NCI-H1092 (cell line): ENCODE measurements at regions not wholly inside any gene's neighbourhood (a gene's known extent, or its start where the extent isn't known, plus 50 kb on each side); places are given as distances from the start of the nearest gene placed in this dataset.

Experiments used
- DNase-seq: peaks from one replicate; lab custom pipeline; 2025; lab: John Stamatoyannopoulos, UW

DNA sequence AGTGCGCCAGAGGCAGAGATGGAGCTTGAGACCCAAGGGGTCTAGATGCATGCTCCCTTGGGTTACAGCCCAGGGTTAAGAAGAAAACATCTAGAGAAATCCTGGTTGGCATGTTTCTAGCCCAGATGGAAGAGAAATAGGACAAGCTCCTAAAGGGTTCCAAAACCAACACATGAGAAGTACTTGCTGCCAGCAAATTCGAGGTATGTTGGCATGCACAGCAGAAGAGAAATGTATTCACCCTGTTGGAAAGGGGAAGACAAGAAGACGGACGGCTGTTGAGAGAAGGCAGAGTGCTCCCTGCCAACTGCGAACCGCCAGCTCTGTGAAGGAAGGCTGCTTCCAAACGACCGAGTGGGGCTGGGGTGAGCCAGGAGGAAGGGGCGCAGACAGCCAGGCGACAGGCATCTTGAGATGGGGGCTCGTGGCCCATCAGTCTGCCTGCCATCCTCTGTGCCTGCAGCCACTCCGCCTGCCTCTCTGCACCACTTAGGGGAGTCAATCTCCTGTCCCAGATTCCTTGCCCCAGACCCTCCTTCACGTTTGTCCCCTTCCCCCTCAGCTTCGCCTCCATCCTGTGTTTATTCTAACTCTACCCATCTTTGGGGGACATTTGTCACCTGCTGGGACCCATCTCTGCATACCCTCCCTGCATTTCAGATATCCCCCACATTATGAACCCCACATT lies 249.2 kb downstream of the CDC5L start:
- no peak for DNase-seq

DNA sequence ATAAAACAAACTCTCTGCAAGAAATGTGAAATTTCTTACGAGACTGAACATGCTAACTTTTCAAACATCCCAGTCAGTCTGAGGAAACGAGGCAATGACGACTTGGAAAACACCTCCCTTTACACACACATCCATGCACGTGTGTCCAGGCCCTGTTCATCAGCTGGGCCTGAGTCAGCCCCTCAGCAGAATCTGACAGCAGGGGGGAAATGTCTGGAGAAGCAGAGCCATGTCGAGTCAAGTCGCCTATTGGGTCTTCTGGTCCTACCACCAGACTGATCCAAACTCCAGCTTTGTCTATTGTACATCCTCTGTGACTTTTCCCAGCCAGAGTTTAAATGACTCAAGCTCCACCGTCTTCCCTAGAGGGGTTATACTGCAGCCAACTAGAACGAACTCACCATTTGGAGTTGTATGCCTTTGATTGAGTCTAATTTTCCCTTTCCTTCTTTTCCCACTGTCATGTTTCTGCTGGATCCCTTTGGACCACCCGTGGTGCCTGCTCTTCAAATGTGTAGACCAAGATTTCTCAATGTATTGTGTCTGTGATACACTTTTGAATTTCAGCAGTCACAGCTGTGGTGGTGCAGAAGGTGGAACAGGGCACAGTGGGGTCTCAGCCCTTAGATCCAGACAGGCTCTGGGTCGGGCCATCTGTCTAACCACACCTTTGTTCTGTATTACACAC lies 254.0 kb downstream of the CDC5L start:
- no peak for DNase-seq

DNA sequence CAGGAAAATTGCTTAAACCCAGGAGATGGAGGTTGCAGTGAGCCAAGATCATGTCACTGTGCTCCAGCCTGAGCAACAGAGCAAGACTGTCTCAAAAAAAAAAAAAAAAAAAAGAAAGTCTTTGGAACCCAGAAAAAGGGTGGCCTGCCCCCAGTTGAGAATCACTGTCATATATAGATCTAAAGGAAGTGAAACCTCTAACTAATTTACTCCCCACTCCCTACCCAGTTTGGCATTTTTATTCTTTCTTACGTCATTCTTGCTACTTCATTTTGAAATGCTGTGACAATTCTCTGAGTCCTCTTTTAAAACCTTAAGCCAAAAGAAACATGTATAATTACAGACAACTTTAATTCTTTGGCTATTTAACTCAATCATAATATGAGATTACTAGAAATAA lies 254.8 kb downstream of the CDC5L start:
- no peak for DNase-seq

DNA sequence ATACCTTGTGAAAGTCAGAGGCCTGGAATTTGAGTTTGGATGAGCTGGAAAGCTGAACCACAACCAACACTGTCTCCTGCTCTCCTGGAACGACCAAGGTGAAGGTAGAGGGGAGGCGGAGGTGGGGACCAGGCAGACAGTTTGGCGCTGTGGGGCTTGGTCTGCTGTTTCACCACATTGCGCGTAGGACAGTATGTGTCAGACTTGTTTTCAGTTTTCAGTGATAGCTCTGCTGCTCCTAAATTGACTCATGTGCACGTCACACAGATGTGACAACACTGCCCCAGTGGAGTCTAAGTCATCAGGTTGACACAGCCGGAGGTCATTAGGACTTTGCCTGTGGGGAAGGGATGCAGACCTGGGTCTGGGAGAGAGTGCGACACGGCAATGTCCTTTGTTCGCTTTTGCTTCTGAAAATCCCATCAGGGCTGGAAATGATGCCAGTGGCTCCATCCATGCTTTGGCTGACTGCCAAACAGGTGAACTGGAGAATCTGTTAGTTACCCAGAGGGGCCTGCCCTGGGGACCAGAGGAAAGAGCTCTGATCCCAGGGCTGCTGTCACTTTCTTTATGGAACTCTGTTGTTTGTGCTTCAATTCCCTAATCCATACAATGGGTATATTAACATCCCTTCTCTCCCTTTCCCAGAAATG lies 255.5 kb downstream of the CDC5L start:
- peak; percentile 13 for DNase-seq

DNA sequence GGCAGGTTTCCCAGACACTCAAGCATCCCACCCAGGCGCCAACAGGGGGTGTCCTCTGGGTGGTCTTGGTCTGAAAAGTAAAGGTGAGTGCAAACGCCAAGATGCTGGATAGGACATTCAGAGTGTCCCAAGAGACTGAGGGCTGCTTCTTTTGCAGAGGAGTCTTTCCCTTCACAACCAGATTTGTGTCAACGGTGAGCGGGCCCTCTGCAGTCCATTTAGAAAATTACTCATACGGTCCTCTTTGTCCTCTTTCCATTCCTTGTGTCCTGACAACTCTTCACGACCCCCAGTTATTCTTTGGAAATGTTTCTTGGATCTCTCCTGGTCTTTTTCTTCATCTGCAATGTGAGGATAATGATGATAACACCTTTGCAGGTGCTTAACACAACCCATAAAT lies 257.8 kb downstream of the CDC5L start:
- no peak for DNase-seq

DNA sequence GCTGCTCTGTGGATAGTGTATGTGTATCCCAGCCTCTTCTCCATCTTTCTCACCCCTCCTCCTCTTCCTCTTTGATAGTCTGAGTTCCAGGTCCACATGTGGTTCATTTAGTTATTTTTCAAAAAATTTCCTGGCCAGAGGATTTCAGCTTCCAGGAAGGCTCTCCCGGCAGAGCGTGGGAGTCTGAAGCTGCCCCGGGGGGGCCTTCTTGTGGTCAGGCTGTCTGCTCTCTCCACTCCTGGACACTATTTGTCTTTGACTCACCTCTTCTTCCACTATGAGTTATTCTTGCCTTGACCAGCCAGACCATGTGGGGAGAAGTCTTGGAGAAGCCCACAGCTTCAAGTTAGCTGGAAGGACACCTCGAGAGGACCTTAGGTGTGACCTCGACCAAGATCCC lies 258.8 kb downstream of the CDC5L start:
- DNase-seq: no peak

DNA sequence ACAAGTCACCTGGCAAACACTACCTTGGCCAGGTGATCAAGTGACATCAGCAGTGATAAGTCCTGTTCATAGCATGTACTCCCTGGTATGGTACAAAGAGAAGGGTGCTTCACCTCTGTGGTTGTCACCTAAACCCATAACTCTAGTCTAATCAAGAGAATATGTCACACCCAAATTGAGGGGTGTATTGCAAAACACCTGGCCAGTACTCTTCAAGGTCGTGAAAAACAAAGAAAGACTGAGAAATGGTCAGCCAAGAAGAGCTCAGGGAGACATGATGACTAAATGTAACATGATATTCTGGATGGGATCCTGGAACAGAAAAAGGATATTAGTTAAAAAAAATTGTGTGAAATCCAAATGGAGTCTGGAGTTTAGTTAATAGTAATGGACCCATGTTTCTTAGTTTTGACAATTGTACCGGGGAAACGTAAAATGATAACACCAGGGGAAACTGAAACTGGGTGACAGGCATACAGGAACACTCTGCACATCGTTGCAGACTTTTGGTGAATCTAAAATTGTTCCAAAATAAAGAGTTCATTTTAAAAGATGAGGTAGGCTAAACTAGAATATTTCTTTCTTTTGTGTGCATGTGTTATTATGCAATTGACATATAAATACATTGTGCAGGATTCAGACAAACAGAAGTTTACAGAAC lies 262.0 kb downstream of the CDC5L start:
- no peak for DNase-seq

DNA sequence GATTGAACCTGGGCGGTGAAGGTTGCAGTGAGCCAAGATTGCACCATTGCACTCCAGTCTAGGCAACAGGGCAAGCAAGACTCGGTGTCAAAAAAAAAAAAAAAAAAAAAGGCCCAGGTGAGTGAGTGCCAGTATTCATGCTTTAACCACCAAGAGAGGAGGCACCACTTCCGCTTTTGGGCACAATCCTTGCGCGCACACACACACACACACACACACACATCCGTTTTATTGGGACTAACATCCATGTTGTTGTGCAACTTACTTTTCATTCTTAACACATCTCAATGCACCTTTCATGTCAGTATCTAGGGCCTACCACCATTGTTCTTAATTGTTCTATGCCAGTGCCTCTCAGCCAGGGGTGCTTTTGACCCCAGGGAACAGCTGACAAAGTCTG lies 263.0 kb downstream of the CDC5L start:
- no peak for DNase-seq

DNA sequence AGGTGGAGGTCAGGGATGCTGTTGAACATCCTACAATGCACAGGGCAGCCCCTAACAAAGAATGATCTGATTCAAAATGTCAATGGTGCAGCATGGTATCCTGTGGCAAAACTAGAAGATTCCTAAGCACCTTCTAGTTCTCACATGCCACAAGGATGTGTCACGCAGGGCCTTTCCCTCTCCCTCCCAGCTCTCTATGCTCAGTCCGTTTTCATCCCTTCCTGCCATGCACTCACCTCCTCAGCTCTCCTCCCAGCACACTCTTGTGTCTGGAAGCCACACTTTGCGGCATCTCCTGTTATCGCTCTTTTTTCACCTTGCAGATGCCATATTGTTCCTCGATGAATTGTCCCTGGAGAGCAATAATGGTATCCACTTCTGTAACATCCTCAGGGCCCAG lies 263.4 kb downstream of the CDC5L start:
- DNase-seq: no peak

DNA sequence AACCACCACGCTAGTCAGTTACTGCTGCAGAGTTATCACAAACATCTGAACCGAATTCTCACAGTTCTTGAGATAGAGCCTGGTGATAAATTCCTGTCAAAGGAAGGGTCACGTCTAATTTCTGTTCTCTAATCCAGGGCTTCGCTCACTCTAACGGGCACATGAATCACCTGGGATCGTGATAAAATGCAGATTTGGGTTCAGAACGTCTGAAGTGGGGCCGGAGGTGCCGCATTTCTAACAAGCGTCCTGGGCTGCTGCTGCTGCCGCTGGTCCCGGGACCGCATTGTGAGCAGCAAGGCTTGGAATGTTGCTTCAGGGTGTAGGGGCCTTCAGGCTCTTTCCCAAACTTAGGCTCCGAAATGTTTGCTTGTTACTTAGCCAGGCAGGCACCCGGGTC lies 264.1 kb downstream of the CDC5L start:
- no peak for DNase-seq

DNA sequence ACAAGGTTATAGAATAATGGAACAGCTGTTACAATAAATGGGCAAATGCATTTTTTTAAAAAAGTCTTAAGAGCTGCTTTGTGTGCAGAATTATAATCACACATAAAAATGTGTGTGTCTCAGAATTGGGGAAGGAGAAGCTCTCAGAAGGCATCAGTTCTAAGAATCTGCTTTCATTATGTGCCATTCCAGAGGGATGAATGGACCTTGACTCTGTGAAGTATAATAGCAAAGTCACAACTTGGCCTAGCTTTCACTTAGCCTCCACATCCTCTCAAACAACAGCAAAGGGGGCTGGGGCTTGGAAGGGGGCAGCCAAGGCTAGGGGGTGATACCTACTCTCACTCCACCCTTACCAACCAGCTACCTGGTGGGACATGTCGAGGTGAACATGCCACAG lies 265.0 kb downstream of the CDC5L start:
- DNase-seq: no peak

DNA sequence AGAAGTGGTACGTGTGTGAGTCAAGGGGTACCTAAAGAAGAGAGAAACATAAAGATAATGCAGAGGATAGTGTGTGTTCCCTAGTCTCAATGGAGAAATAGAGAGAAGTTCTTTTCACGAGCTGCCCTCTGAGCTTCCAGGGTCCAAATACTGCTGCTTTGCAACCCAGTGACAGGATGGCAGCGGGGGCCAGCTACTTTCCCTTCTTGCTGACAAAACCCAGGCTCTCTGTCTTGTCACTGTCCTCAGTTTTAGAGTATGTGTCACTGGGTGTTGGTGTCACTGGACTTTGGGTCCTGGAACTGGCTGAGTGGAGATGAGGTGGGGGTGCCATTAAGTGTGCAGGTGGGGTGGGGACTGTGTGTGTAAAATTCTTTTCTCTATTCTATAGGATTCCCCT lies 265.6 kb downstream of the CDC5L start:
- DNase-seq: no peak

DNA sequence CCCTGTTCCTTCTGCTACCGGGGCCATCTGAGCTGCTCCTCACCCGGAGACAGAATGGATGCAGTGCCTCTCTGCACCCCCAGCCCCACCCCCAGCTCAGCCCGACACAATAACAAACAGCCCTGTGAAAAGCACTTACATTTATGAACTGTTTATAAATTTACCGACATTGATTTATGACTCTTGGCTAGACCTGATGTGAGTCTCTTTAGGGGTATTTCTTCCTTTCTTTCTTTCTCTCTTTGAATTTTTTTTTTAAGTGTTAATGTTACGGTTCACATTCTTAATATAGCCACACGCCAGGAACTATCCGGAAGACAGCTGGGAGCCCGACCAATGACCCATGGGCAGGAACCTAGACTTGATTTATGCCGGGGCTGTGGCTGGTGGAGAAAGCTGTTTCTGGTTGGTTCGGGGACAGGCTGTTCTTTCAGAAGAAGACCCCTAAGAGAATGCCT lies 266.3 kb downstream of the CDC5L start:
- no peak for DNase-seq

DNA sequence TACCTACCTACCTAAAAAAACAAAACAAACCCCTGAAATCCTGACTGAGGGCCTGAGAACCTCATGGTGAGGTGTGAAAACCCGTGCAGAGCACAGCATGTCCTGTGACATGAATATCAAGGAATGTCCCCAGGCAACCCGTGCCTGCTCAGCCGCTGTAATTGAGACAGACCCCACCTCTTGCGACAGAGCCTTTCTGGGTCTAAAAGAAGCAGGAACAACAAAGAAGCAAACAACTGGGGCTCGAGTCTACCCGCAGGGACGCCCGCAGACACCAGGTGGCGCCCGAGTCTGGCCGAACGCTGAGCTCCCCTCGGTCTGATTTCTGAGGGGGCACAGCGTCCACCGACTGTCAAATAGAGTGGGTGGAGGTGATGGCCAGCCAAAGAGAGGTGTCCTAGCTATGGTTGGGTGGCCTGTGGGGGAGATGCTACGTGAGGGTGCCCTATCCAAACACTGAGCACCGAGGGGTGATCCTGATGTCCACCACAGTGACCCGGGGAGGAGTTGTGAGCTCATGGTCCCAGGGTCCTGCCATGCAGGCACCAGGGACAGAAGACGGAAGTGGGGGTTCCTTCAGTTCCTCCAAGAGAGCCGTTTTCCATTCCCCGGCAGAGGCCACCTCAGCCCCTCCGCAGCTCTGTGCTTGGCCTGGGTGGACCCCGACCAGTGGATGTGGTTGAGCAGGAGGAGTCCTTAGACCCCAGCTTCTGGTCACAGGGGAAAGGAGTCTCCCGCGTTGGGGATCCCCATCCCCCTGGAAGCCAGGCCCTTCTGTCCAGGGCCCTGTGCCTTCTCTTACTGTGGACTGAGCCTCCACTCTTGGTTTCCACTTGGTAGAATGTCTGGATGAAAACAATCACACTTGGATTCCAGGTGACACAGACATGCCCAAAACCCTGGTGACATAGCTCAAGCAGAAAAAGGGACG lies 268.2 kb downstream of the CDC5L start:
- peak; percentile 4 for DNase-seq

DNA sequence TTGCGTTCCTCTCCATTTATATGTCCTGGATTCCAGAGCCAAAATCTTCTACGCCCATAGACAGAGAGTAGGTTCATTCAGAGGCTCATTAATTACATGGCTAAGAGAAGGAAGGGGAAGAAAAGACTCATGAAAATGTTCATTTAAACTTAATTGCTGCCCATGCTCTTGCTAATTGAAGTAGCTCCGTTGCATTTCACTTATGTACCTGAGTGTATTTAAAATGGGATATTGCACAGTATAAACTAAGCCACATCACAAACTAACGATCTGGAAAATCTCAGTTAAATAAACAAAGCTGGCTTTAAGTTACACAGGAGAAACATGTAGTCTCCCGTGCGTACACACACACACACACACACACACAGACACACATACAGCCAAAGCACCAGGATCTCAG lies 269.2 kb downstream of the CDC5L start:
- DNase-seq: no peak

DNA sequence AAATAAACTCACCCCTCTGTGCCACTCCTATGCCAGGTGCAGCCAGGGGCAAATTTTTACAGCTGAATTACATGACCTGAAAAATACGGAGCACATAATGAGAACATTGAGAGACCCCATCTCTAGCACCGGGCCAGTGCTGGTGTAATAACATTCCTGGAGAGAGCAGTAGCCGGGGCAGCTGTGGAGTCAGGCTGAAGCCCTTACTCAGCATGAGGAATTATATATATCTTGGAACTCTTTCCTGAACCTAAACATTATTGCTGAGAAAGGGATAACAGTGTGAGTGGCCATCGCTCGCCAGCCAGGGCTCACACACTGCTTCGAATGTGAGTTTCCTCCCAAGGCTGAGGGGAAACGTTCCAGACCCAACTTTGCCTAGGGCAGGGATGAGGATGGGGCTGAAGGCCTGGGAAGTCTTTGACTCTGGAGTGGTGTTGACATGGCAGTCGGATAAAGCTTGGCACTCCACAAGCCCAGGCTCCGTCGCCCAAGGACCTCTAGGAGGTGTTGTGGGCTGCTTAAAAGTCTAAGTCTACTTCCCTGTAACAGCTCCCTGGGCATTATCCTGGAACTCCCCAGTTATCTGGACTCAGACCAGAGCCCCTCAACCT lies 269.8 kb downstream of the CDC5L start:
- no peak for DNase-seq

DNA sequence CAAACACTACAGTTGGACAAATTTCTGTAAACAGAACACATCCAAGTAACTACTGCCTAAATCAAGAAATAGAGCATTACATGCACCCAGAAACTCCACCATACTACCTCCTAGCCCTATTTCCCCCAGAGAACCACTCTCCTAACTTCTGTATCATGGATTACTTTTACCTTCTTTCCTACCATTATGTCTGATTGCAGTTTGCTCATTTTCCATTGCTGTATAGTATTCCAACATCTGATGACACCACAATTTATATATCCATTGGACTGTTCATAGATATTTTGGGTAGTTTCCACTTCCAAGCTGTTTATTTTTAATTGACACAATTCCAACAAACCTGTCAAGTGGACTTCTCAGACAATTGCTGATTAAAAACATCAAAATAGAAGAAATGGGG lies 271.1 kb downstream of the CDC5L start:
- no peak for DNase-seq

DNA sequence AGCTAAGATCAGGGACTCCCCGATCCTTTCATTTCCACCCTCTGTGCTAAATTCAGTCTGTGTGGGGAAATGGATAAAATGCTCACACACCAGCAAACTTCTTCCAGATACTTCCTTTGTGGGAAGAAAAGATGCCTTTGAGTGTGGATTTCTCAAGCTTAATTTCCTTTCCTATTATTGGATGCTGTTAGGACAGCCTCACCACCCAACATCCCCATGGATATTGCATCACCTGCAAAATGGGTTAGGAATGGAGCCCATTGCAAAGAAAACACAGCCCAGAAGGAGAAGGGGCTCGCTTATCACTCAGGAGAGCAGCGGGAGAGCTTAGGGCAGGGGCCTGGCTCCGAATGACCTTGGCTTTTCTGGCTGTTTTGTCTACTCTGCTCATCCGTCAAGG lies 272.2 kb downstream of the CDC5L start:
- DNase-seq: no peak

DNA sequence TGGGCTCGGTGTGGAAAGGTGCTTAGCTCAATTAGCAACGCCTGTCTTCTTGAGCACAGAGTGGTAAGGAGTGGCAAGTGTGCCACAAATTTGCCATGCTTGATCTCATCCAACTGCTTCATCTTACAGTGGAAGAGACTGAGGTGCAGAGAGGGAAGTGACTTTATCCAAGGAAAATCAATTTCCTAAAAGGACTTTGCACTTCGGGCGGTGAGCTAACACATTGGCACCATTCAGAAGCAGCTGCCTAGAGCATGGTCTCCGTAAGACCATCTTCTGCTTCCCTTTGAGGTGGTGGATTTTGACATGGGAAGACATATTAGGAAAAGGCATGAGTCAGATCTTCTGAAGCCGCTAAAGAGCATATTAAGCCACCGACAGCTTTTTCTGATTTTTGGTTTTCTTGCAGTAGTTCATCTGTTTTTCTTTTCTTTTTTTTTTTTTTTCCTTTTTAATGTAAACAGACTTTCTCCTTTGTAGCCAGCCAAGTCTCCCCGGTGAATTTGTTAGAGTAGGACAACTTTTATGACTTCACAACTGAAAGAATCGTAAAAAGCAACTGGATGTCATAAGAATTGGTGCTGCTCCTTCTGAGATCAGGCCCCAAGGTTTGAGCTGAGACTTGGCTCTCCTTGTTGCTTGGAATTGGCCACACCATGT lies 273.2 kb downstream of the CDC5L start:
- no peak for DNase-seq

DNA sequence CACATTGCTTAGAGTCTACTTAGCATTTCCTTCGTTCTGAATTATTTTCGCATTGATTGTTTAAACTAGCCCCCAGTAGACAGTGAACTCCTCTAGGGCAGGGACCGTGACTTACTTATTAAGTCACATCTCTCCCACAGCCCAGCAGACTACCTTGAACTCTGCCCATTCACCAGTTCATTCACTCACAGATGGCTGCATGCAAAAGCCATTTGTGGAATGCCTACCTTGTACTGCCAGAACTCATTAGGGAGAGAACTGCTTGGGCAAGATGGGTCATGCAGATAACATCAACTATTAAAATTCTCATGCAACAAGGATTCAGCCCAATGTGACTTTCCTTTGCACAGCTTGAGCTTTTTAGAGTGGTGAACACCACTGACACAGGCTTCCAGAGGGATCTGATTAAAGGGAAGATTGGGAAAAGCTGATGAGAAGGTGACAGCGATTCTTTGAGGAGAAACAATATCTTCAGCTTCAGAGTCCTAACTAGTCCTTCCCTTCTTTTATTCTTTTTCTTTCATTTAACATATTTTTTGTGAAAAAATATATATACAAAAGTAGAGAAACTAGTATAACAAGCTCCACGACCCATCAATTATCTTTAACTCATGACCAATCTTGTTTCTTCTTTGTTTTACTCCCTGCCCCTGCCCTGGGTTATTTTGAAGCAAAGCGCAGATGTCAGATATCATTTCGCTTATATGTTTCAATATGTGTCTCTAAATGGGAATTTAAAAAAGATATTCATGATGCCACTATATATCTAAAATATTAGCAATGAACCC lies 273.9 kb downstream of the CDC5L start:
- no peak for DNase-seq
